ENCODE measurements at regions not wholly inside any gene's neighbourhood (a gene's known extent, or its start where the extent isn't known, plus 50 kb on each side); places are given as distances from the start of the nearest gene placed in this dataset.
"Not testable (repeated sequence)": the region's sequence is repeated elsewhere in the genome, so short reads cannot be mapped to it uniquely, and the experiment has no call there.

DNA sequence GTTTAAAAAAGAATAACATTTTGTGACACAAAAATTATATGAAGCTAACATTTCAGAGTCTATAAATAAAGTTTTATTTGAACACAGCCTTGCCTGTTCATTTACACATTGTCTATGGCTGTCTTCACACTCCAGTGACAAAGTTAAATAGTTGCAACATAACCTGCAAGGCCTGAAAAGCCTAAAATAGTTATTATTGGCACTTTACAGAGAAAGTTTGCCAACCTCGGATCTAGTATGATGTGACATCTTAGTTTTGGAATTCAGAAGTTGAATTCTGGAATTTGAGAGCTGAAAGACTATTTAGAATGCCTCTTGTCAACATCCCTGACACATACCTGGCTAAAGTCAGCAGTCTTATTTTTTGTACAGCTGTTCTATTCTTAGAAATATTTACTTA lies 68.3 kb downstream of the DYRK2 start:
- H3K27me3 ChIP-seq (ENCODE audit: insufficient read depth, low read length) = no peaks in the 10 kb centered on the region

DNA sequence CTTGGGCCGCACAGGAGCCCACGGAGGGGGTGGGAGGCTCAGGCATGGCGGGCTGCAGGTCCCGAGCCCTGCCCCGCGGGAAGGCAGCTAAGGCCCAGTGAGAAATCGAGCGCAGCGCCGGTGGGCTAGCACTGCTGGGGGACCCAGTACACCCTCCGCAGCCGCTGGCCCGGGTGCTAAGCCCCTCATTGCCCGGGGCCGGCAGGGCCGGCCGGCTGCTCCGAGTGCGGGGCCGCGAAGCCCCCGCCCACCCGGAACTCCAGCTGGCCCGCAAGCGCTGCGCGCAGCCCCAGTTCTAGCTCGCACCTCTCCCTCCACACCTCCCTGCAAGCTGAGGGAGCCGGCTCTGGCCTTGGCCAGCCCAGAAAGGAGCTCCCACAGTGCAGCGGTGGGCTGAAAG lies 70.8 kb downstream of the DYRK2 start:
- H4K20me1 ChIP-seq (ENCODE audit: insufficient read depth, low read length); H3K27ac ChIP-seq (ENCODE audit: low read depth, low read length, poor library complexity, severe bottlenecking); H3K4me3 ChIP-seq (ENCODE audit: low read depth, low read length, poor library complexity, severe bottlenecking); H3K9me3 ChIP-seq (ENCODE audit: low read length); H3K4me2 ChIP-seq (ENCODE audit: low read length); H3K79me2 ChIP-seq (ENCODE audit: insufficient read depth, low read length); H3K9ac ChIP-seq (ENCODE audit: low read length); H3F3A ChIP-seq (ENCODE audit: insufficient read depth, low read length); H2AFZ ChIP-seq (ENCODE audit: low read length); H3K9me2 ChIP-seq (ENCODE audit: low read depth, low read length); H3K27me3 ChIP-seq (ENCODE audit: insufficient read depth, low read length); H3K36me3 ChIP-seq (ENCODE audit: insufficient read depth, low read length); H3K4me1 ChIP-seq (ENCODE audit: insufficient read depth, low read length, severe bottlenecking): not testable (repeated sequence)

More for the DNA sequence above, 68.3 kb downstream of the DYRK2 start:
- Histone ChIP-seq H3K4me1 (ENCODE audit: insufficient read depth, low read length, severe bottlenecking) (no peaks in the 10 kb centered on the region), H3F3A (ENCODE audit: insufficient read depth, low read length) (no peaks in the 10 kb centered on the region), H3K36me3 (ENCODE audit: insufficient read depth, low read length) (no peaks in the 10 kb centered on the region), H3K27ac (ENCODE audit: low read depth, low read length, poor library complexity, severe bottlenecking) (no peak overlapping the region), H3K4me3 (ENCODE audit: low read depth, low read length, poor library complexity, severe bottlenecking) (no peak overlapping the region), H3K9ac (ENCODE audit: low read length) (no peak overlapping the region), H3K9me2 (ENCODE audit: low read depth, low read length) (no peaks in the 10 kb centered on the region), H4K20me1 (ENCODE audit: insufficient read depth, low read length) (no peaks in the 10 kb centered on the region), H2AFZ (ENCODE audit: low read length) (no peak overlapping the region), H3K9me3 (ENCODE audit: low read length) (no peaks in the 10 kb centered on the region), H3K4me2 (ENCODE audit: low read length) (no peak overlapping the region), H3K79me2 (ENCODE audit: insufficient read depth, low read length) (no peaks in the 10 kb centered on the region)
- TF ChIP-seq EZH2 (IDR thresholded peaks at IDR 0.05; ENCODE audit: borderline replicate concordance, low read length) (no peak), CTCF (IDR thresholded peaks at IDR 0.05; ENCODE audit: low read length) (no peak)

GRCh38 chr12:67720351-67720856 lies 71.9 kb downstream of the DYRK2 start:
- Histone ChIP-seq H3K79me2 (ENCODE audit: insufficient read depth, low read length) (no peaks in the 10 kb centered on the region), H3K36me3 (ENCODE audit: insufficient read depth, low read length) (no peaks in the 10 kb centered on the region), H3K27me3 (ENCODE audit: insufficient read depth, low read length) (no peaks in the 10 kb centered on the region), H3K4me1 (ENCODE audit: insufficient read depth, low read length, severe bottlenecking) (no peaks in the 10 kb centered on the region), H2AFZ (ENCODE audit: low read length) (no peak overlapping the region), H3K9me2 (ENCODE audit: low read depth, low read length) (no peaks in the 10 kb centered on the region), H3K9ac (ENCODE audit: low read length) (no peak overlapping the region), H3K4me3 (ENCODE audit: low read depth, low read length, poor library complexity, severe bottlenecking) (no peak overlapping the region), H3K4me2 (ENCODE audit: low read length) (no peak overlapping the region), H3K9me3 (ENCODE audit: low read length) (no peaks in the 10 kb centered on the region), H3F3A (ENCODE audit: insufficient read depth, low read length) (no peaks in the 10 kb centered on the region), H4K20me1 (ENCODE audit: insufficient read depth, low read length) (no peaks in the 10 kb centered on the region), H3K27ac (ENCODE audit: low read depth, low read length, poor library complexity, severe bottlenecking) (no peak overlapping the region)
- TF ChIP-seq CTCF (IDR thresholded peaks at IDR 0.05; ENCODE audit: low read length) (no peak), EZH2 (IDR thresholded peaks at IDR 0.05; ENCODE audit: borderline replicate concordance, low read length) (no peak)

DNA sequence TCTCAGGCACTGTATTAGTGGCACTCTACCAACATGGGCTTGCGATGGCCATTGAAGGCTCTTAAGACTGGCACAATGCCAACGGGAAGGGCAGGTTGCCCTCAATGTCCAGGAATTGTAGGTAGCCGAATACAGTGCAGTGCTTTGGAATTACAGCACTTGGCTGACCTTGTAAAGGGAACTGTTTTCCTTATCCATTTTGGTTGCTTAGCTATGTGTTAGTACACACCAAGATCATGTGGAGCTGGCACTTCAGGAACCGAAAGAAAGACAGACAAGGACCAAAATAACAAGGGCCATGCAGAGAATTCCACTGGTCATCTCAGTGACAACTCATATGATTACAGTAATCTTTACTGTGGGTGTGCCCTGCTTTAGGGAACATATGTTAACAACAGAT lies 72.7 kb downstream of the DYRK2 start:
- Histone ChIP-seq H2AFZ (ENCODE audit: low read length) (no peak overlapping the region), H3K79me2 (ENCODE audit: insufficient read depth, low read length) (no peaks in the 10 kb centered on the region), H3K9ac (ENCODE audit: low read length) (no peak overlapping the region), H3K27ac (ENCODE audit: low read depth, low read length, poor library complexity, severe bottlenecking) (no peak overlapping the region), H3F3A (ENCODE audit: insufficient read depth, low read length) (no peaks in the 10 kb centered on the region), H3K4me2 (ENCODE audit: low read length) (no peak overlapping the region), H3K36me3 (ENCODE audit: insufficient read depth, low read length) (no peaks in the 10 kb centered on the region), H3K4me3 (ENCODE audit: low read depth, low read length, poor library complexity, severe bottlenecking) (no peak overlapping the region), H3K9me3 (ENCODE audit: low read length) (no peaks in the 10 kb centered on the region), H3K27me3 (ENCODE audit: insufficient read depth, low read length) (no peaks in the 10 kb centered on the region), H4K20me1 (ENCODE audit: insufficient read depth, low read length) (no peaks in the 10 kb centered on the region), H3K9me2 (ENCODE audit: low read depth, low read length) (no peaks in the 10 kb centered on the region), H3K4me1 (ENCODE audit: insufficient read depth, low read length, severe bottlenecking) (no peaks in the 10 kb centered on the region)
- TF ChIP-seq EZH2 (IDR thresholded peaks at IDR 0.05; ENCODE audit: borderline replicate concordance, low read length) (no peak), CTCF (IDR thresholded peaks at IDR 0.05; ENCODE audit: low read length) (no peak)

All from OCI-LY1 (cell line).